ENCODE measurements at regions not wholly inside any gene's neighbourhood (a gene's known extent, or its start where the extent isn't known, plus 50 kb on each side); places are given as distances from the start of the nearest gene placed in this dataset.

GRCh38 chr4:114072781-114073180, 93.3 kb upstream of the ARSJ start:
- Mint-ChIP-seq H3K36me3 (no peaks in the 10 kb centered on the region), H3K9me3 (peaks cover 3 to 7% (median 3%) of the 10 kb centered on the region in 3 donors), H3K4me1 (no peaks in the 10 kb centered on the region), H3K27me3 (peaks cover 5% of the 10 kb centered on the region), H3K4me3 (no peak overlapping the region), H3K27ac (no peak overlapping the region)

GRCh38 chr4:114076899-114077570, 97.6 kb upstream of the ARSJ start:
- H3K9me3 Mint-ChIP-seq = peaks cover 3 to 7% (median 3%) of the 10 kb centered on the region in 3 donors
- no peak overlapping the region for H3K4me3 Mint-ChIP-seq
- no peaks in the 10 kb centered on the region for H3K27me3 Mint-ChIP-seq
- no peaks in the 10 kb centered on the region for H3K36me3 Mint-ChIP-seq
- no peak overlapping the region for H3K27ac Mint-ChIP-seq
- H3K4me1 Mint-ChIP-seq = no peaks in the 10 kb centered on the region

GRCh38 chr4:114077610-114078009, 98.2 kb upstream of the ARSJ start:
- Mint-ChIP-seq H3K4me3 (no peak overlapping the region), H3K27ac (no peak overlapping the region), H3K9me3 (peaks cover 3 to 7% (median 3%) of the 10 kb centered on the region in 3 donors), H3K36me3 (no peaks in the 10 kb centered on the region), H3K27me3 (no peaks in the 10 kb centered on the region), H3K4me1 (no peaks in the 10 kb centered on the region)

- Mint-ChIP-seq H3K9me3 (peaks cover 3 to 9% (median 5%) of the 10 kb centered on the region in 3 donors), H3K27ac (no peak overlapping the region), H3K36me3 (no peaks in the 10 kb centered on the region), H3K4me1 (no peaks in the 10 kb centered on the region), H3K4me3 (no peak overlapping the region), H3K27me3 (peaks cover 3% of the 10 kb centered on the region)
Measured at GRCh38 chr4:114078636-114079035, 99.2 kb upstream of the ARSJ start.

GRCh38 chr4:114081783-114082182, 102.3 kb upstream of the ARSJ start:
- H3K9me3 Mint-ChIP-seq = peaks cover 0 to 3% (median 2%) of the 10 kb centered on the region in 3 donors
- H3K36me3 Mint-ChIP-seq = no peaks in the 10 kb centered on the region
- no peak overlapping the region for H3K4me3 Mint-ChIP-seq
- H3K27ac Mint-ChIP-seq = no peak overlapping the region
- peaks cover 3% of the 10 kb centered on the region for H3K27me3 Mint-ChIP-seq
- H3K4me1 Mint-ChIP-seq = no peaks in the 10 kb centered on the region

- Mint-ChIP-seq H3K27ac (no peak overlapping the region), H3K9me3 (peaks cover 0 to 3% (median 2%) of the 10 kb centered on the region in 3 donors), H3K4me3 (no peak overlapping the region), H3K4me1 (no peaks in the 10 kb centered on the region), H3K27me3 (peaks cover 3% of the 10 kb centered on the region), H3K36me3 (no peaks in the 10 kb centered on the region)
Measured at GRCh38 chr4:114082348-114082747, 102.9 kb upstream of the ARSJ start.

GRCh38 chr4:114085611-114086345, 106.3 kb upstream of the ARSJ start:
- H3K27ac Mint-ChIP-seq = no peak overlapping the region
- H3K9me3 Mint-ChIP-seq = peaks cover 3 to 7% (median 4%) of the 10 kb centered on the region in 3 donors

GRCh38 chr4:114087596-114088230, 108.3 kb upstream of the ARSJ start:
- H3K36me3 Mint-ChIP-seq = no peaks in the 10 kb centered on the region
- no peak overlapping the region for H3K27ac Mint-ChIP-seq
- peaks cover 3 to 7% (median 4%) of the 10 kb centered on the region in 3 donors for H3K9me3 Mint-ChIP-seq
- no peaks in the 10 kb centered on the region for H3K4me1 Mint-ChIP-seq
- H3K27me3 Mint-ChIP-seq = peaks cover 7% of the 10 kb centered on the region
- H3K4me3 Mint-ChIP-seq = no peak overlapping the region

More at GRCh38 chr4:114085611-114086345, 106.3 kb upstream of the ARSJ start:
- no peaks in the 10 kb centered on the region for H3K4me1 Mint-ChIP-seq
- no peaks in the 10 kb centered on the region for H3K36me3 Mint-ChIP-seq
- H3K27me3 Mint-ChIP-seq = peaks cover 4% of the 10 kb centered on the region
- H3K4me3 Mint-ChIP-seq = no peak overlapping the region

GRCh38 chr4:114088481-114088880, 109.0 kb upstream of the ARSJ start:
- Mint-ChIP-seq H3K27ac (no peak overlapping the region), H3K9me3 (peaks cover 0 to 5% (median 4%) of the 10 kb centered on the region in 3 donors), H3K4me3 (no peak overlapping the region), H3K36me3 (no peaks in the 10 kb centered on the region), H3K4me1 (no peaks in the 10 kb centered on the region), H3K27me3 (peaks cover 4% of the 10 kb centered on the region)

- Mint-ChIP-seq H3K4me3 (no peak overlapping the region), H3K36me3 (no peaks in the 10 kb centered on the region), H3K27me3 (peaks cover 4% of the 10 kb centered on the region), H3K27ac (no peak overlapping the region), H3K9me3 (peaks cover 0 to 5% (median 4%) of the 10 kb centered on the region in 3 donors), H3K4me1 (no peaks in the 10 kb centered on the region)
Measured at GRCh38 chr4:114091546-114091945, 112.1 kb upstream of the ARSJ start.

- Mint-ChIP-seq H3K27ac (no peak overlapping the region), H3K4me1 (no peaks in the 10 kb centered on the region), H3K27me3 (peaks cover 4% of the 10 kb centered on the region), H3K36me3 (no peaks in the 10 kb centered on the region), H3K9me3 (peaks cover 0 to 5% (median 4%) of the 10 kb centered on the region in 3 donors), H3K4me3 (no peak overlapping the region)
Measured at GRCh38 chr4:114093221-114093715, 113.8 kb upstream of the ARSJ start.

- Mint-ChIP-seq H3K4me3 (no peak overlapping the region), H3K27ac (no peak overlapping the region), H3K9me3 (no peaks in the 10 kb centered on the region), H3K4me1 (peaks cover 0 to 2% (median 0%) of the 10 kb centered on the region in 3 donors), H3K27me3 (peaks cover 9% of the 10 kb centered on the region), H3K36me3 (no peaks in the 10 kb centered on the region)
Measured at GRCh38 chr4:114100288-114101031, 121.0 kb upstream of the ARSJ start.

GRCh38 chr4:114103908-114104307, 124.5 kb upstream of the ARSJ start:
- no peak overlapping the region for H3K4me3 Mint-ChIP-seq
- no peaks in the 10 kb centered on the region for H3K36me3 Mint-ChIP-seq
- peaks cover 9% of the 10 kb centered on the region for H3K27me3 Mint-ChIP-seq
- peaks cover 0 to 2% (median 0%) of the 10 kb centered on the region in 3 donors for H3K4me1 Mint-ChIP-seq
- no peak overlapping the region for H3K27ac Mint-ChIP-seq
- H3K9me3 Mint-ChIP-seq = no peaks in the 10 kb centered on the region

- peaks cover 2% of the 10 kb centered on the region for H3K27me3 Mint-ChIP-seq
- no peaks in the 10 kb centered on the region for H3K9me3 Mint-ChIP-seq
- no peak overlapping the region for H3K27ac Mint-ChIP-seq
- no peak overlapping the region for H3K4me3 Mint-ChIP-seq
- H3K4me1 Mint-ChIP-seq = peaks cover 0 to 4% (median 0%) of the 10 kb centered on the region in 3 donors
- no peaks in the 10 kb centered on the region for H3K36me3 Mint-ChIP-seq
Measured at GRCh38 chr4:114108869-114109268, 129.4 kb upstream of the ARSJ start.

GRCh38 chr4:114109776-114110175, 130.3 kb upstream of the ARSJ start:
- Mint-ChIP-seq H3K27ac (no peak overlapping the region), H3K9me3 (no peaks in the 10 kb centered on the region), H3K4me1 (peaks cover 0 to 4% (median 0%) of the 10 kb centered on the region in 3 donors), H3K4me3 (no peak overlapping the region), H3K27me3 (no peaks in the 10 kb centered on the region), H3K36me3 (no peaks in the 10 kb centered on the region)
